Endothelial cell (in vitro differentiated cells): ENCODE measurements at regions not wholly inside any gene's neighbourhood (a gene's known extent, or its start where the extent isn't known, plus 50 kb on each side); places are given as distances from the start of the nearest gene placed in this dataset.

Experiments used
- DNase-seq: peaks from one replicate; pipeline ENCODE4 v3.0.0; 2021; ENCODE audit warnings: low spot score
- H3K27ac Mint-ChIP-seq: one replicate; pipeline ENCODE4 v1.8.0; 2021; ENCODE audit warnings: mixed read lengths, inconsistent platforms; ENCODE audit not compliant: unreplicated experiment
- H3K27me3 Mint-ChIP-seq: one replicate; pipeline ENCODE4 v1.8.0; 2021; ENCODE audit warnings: mild to moderate bottlenecking, moderate library complexity, mixed read lengths, inconsistent platforms; ENCODE audit not compliant: unreplicated experiment
- H3K36me3 Mint-ChIP-seq: one replicate; pipeline ENCODE4 v1.8.0; 2021; ENCODE audit warnings: mild to moderate bottlenecking, low read depth, mixed read lengths, inconsistent platforms; ENCODE audit not compliant: unreplicated experiment
- H3K4me1 Mint-ChIP-seq: one replicate; pipeline ENCODE4 v1.8.0; 2021; ENCODE audit warnings: mild to moderate bottlenecking, mixed read lengths, inconsistent platforms; ENCODE audit not compliant: unreplicated experiment
- H3K4me3 Mint-ChIP-seq: one replicate; pipeline ENCODE4 v1.8.0; 2021; ENCODE audit warnings: mild to moderate bottlenecking, mixed read lengths, inconsistent platforms; ENCODE audit not compliant: unreplicated experiment
- H3K9me3 Mint-ChIP-seq: one replicate; pipeline ENCODE4 v1.8.0; 2021; ENCODE audit warnings: mixed read lengths, inconsistent platforms; ENCODE audit not compliant: unreplicated experiment
- CTCF ChIP-seq: fragments of 200-600 bp; sonication (generic); IDR thresholded peaks from one replicate; pipeline ENCODE4 v1.5.0; 2021; ENCODE audit warnings: antibody characterized with exemption; ENCODE audit not compliant: unreplicated experiment

GRCh38 chr2:21519412-21519811 is 395.6 kb downstream of the TDRD15 start:
- no peaks in the 10 kb centered on the region for H3K36me3 Mint-ChIP-seq
- H3K27ac Mint-ChIP-seq = no peak overlapping the region
- no peak for TF ChIP-seq CTCF
- H3K9me3 Mint-ChIP-seq = no peaks in the 10 kb centered on the region
- no peak overlapping the region for H3K4me3 Mint-ChIP-seq
- no peaks in the 10 kb centered on the region for H3K27me3 Mint-ChIP-seq
- no peaks in the 10 kb centered on the region for H3K4me1 Mint-ChIP-seq
- no peak for DNase-seq

- no peak for DNase-seq
- Mint-ChIP-seq H3K27ac (no peak overlapping the region), H3K27me3 (no peaks in the 10 kb centered on the region), H3K36me3 (no peaks in the 10 kb centered on the region), H3K9me3 (no peaks in the 10 kb centered on the region), H3K4me3 (no peak overlapping the region), H3K4me1 (no peaks in the 10 kb centered on the region)
- TF ChIP-seq CTCF = no peak
Measured at GRCh38 chr2:21519821-21520220, 396.1 kb downstream of the TDRD15 start.

- Mint-ChIP-seq H3K9me3 (peaks cover 15% of the 10 kb centered on the region), H3K36me3 (peaks cover 13% of the 10 kb centered on the region), H3K4me3 (no peak overlapping the region), H3K27me3 (peaks cover 1% of the 10 kb centered on the region), H3K4me1 (no peaks in the 10 kb centered on the region), H3K27ac (no peak overlapping the region)
- TF ChIP-seq CTCF = no peak
- DNase-seq = no peak
Measured at GRCh38 chr2:21535826-21536225, 412.1 kb downstream of the TDRD15 start.

GRCh38 chr2:21539685-21540084 is 415.9 kb downstream of the TDRD15 start:
- Mint-ChIP-seq H3K9me3 (peaks cover 14% of the 10 kb centered on the region), H3K36me3 (peaks cover 12% of the 10 kb centered on the region), H3K4me1 (no peaks in the 10 kb centered on the region), H3K4me3 (no peak overlapping the region), H3K27ac (no peak overlapping the region), H3K27me3 (peaks cover 1% of the 10 kb centered on the region)
- no peak for TF ChIP-seq CTCF
- DNase-seq = no peak

GRCh38 chr2:21543630-21544029 is 419.9 kb downstream of the TDRD15 start:
- no peaks in the 10 kb centered on the region for H3K36me3 Mint-ChIP-seq
- H3K27ac Mint-ChIP-seq = no peak overlapping the region
- no peaks in the 10 kb centered on the region for H3K9me3 Mint-ChIP-seq
- no peak overlapping the region for H3K4me3 Mint-ChIP-seq
- H3K4me1 Mint-ChIP-seq = no peaks in the 10 kb centered on the region
- no peak for TF ChIP-seq CTCF
- DNase-seq = no peak
- H3K27me3 Mint-ChIP-seq = no peaks in the 10 kb centered on the region
